ENCODE measurements at regions not wholly inside any gene's neighbourhood (a gene's known extent, or its start where the extent isn't known, plus 50 kb on each side); places are given as distances from the start of the nearest gene placed in this dataset.

DNA sequence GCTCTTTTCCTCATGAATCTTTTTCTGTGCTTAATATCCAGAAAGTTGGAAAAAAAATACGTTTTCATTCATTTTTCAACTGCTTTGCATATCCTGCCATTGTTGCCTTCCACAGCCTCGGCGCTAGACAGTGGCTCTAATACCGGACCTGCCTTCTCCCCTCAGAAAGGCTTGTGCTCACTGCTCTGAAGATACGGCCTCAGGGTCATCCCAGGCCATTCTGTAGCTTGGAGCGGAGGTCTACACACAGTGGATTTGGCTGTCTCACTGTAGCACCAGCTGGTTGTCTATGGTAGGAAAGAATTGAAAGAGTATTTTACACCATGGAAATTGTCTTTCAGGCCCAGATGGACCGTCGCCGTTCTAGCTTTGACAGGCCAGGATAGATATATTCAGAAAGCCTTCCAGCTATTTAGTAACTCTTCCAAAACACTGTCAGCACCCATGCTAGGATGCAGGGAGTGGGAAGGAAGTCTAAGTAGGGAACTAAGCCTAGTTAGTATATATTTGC lies 242.0 kb downstream of the TMEM182 start (continued):
- TF ChIP-seq MAX (IDR thresholded peaks at IDR 0.05) = no peak
- no peak for TF ChIP-seq EZH2 (IDR thresholded peaks at IDR 0.05; ENCODE audit: low read depth, low read length, severe bottlenecking)
- no peak for TF ChIP-seq HDAC2 (IDR thresholded peaks at IDR 0.05; ENCODE audit: borderline replicate concordance in 1 of 2, low read depth in 2 of 2, low read length in 2 of 2)
- TF ChIP-seq ASH2L (IDR thresholded peaks at IDR 0.05; ENCODE audit: low read length) = no peak
- no peak for TF ChIP-seq SIX5 (IDR thresholded peaks at IDR 0.05; ENCODE audit: low read depth, low read length)
- no peak for TF ChIP-seq SUZ12 (IDR thresholded peaks at IDR 0.05; ENCODE audit: low read length)
- TF ChIP-seq SP2 (IDR thresholded peaks at IDR 0.05; ENCODE audit: low read length) = no peak
